ENCODE measurements at regions not wholly inside any gene's neighbourhood (a gene's known extent, or its start where the extent isn't known, plus 50 kb on each side); places are given as distances from the start of the nearest gene placed in this dataset.

DNA sequence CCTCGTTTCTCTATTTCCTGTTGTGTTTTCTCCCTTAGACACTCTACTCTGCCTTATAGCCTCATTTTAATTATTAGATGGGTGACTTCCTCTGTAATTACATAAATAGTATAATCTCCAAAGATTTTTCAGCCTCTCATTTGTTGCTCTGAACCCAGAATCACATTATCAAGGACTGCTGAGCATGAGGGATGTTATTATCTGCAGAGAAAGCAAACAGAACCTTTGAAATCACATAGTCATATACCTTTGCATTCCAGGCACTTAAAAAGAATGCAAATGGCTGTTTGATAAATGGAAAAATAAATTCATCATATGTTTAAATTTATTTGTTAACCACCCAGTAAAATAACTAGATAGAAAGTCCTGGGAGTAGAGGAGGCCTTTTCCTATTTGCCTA lies 305.1 kb upstream of the PPP1R2C start:
- TF ChIP-seq, protein P1, sequence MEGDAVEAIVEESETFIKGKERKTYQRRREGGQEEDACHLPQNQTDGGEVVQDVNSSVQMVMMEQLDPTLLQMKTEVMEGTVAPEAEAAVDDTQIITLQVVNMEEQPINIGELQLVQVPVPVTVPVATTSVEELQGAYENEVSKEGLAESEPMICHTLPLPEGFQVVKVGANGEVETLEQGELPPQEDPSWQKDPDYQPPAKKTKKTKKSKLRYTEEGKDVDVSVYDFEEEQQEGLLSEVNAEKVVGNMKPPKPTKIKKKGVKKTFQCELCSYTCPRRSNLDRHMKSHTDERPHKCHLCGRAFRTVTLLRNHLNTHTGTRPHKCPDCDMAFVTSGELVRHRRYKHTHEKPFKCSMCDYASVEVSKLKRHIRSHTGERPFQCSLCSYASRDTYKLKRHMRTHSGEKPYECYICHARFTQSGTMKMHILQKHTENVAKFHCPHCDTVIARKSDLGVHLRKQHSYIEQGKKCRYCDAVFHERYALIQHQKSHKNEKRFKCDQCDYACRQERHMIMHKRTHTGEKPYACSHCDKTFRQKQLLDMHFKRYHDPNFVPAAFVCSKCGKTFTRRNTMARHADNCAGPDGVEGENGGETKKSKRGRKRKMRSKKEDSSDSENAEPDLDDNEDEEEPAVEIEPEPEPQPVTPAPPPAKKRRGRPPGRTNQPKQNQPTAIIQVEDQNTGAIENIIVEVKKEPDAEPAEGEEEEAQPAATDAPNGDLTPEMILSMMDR (IDR thresholded peaks at IDR 0.05) = no peak
- TF ChIP-seq EZH2 (IDR thresholded peaks at IDR 0.05; ENCODE audit: borderline replicate concordance, insufficient read depth, low read depth, low read length, poor library complexity, severe bottlenecking) = no peak
- CTCF ChIA-PET = no interaction called here
- Mint-ChIP-seq H3K9me3 (ENCODE audit: insufficient read depth) (no peaks in the 10 kb centered on the region), H3K4me3 (no peak overlapping the region), H3K27ac (no peak overlapping the region), H3K27me3 (no peaks in the 10 kb centered on the region), H3K4me1 (no peaks in the 10 kb centered on the region)
- no peaks in the 10 kb centered on the region for H3K4me1 ChIP-seq (ENCODE audit: control insufficient read depth in 2 of 2, insufficient read depth in 2 of 2, low read length in 2 of 2)
- no peaks in the 10 kb centered on the region for H4K20me1 ChIP-seq (ENCODE audit: control insufficient read depth, insufficient read depth, low read length, poor library complexity, severe bottlenecking)
- DNase-seq = no peak
- no peak overlapping the region for H3K27ac ChIP-seq (ENCODE audit: low read length in 2 of 2)
- POLR2A ChIA-PET = no interaction called here
- intact Hi-C loops (cut with micrococcal nuclease) = no loop called here
- no peaks in the 10 kb centered on the region for H3K79me2 ChIP-seq (ENCODE audit: control insufficient read depth, insufficient read depth, low read length)
- H3K4me2 ChIP-seq (replicated peaks; ENCODE audit: low read depth, low read length, poor library complexity, severe bottlenecking) = no peak overlapping the region
- H3K9me3 ChIP-seq (ENCODE audit: control extremely low read depth in 1 of 3, control insufficient read depth in 2 of 3, insufficient read depth in 1 of 3, low read length in 2 of 3) = peaks cover 0 to 7% (median 0%) of the 10 kb centered on the region in 3 donors
- no peak overlapping the region for H2AFZ ChIP-seq (ENCODE audit: insufficient read depth, low read depth, low read length, poor library complexity, severe bottlenecking)
- no CpG with 5 or more reads among the region's 1 CpG for WGBS (ENCODE audit: insufficient coverage)
- H3K36me3 ChIP-seq (replicated peaks in 1 of 2; ENCODE audit: control extremely low read depth in 1 of 2, control insufficient read depth in 1 of 2, extremely low read depth in 1 of 2, insufficient read depth in 2 of 2, low read length in 1 of 2) = no peaks in the 10 kb centered on the region
- H3K4me3 ChIP-seq (ENCODE audit: control extremely low read depth in 1 of 5, extremely low read depth in 1 of 5, insufficient read depth in 1 of 5, low read depth in 2 of 5, low read length in 4 of 5) = no peak overlapping the region
- H3K9ac ChIP-seq (ENCODE audit: low read length) = no peak overlapping the region
- ATAC-seq (ENCODE audit: low read depth) = no peak
- H3K27me3 ChIP-seq (replicated peaks in 1 of 4; ENCODE audit: control extremely low read depth in 1 of 4, control insufficient read depth in 3 of 4, insufficient read depth in 4 of 4, low read length in 3 of 4) = no peaks in the 10 kb centered on the region

DNA sequence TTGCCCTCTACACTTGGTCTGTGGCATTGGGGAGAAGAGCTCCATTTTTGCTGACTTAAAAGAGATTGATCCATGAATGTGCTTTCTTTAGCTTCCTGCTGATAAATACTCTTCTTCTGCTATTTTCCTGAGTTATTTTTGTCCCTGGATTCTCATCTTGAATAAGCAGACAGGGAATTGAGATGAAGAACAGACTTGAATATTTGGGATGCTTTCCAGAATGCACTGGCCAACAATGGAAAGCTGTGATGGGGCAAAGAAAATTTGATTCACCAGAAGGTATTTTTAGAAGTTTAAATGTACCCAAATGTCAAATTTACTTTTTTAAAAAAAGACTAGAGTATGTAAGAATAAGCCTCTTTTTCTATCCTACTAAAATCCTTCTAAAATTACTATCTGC lies 309.9 kb upstream of the PPP1R2C start:
- Histone ChIP-seq H3K4me2 (replicated peaks; ENCODE audit: low read depth, low read length, poor library complexity, severe bottlenecking) (no peak overlapping the region), H4K20me1 (ENCODE audit: control insufficient read depth, insufficient read depth, low read length, poor library complexity, severe bottlenecking) (no peaks in the 10 kb centered on the region), H3K79me2 (ENCODE audit: control insufficient read depth, insufficient read depth, low read length) (no peaks in the 10 kb centered on the region), H3K27ac (ENCODE audit: low read length in 2 of 2) (no peak overlapping the region), H3K27me3 (replicated peaks in 1 of 4; ENCODE audit: control extremely low read depth in 1 of 4, control insufficient read depth in 3 of 4, insufficient read depth in 4 of 4, low read length in 3 of 4) (no peaks in the 10 kb centered on the region), H2AFZ (ENCODE audit: insufficient read depth, low read depth, low read length, poor library complexity, severe bottlenecking) (no peak overlapping the region), H3K9me3 (ENCODE audit: control extremely low read depth in 1 of 3, control insufficient read depth in 2 of 3, insufficient read depth in 1 of 3, low read length in 2 of 3) (peaks cover 0 to 7% (median 0%) of the 10 kb centered on the region in 3 donors), H3K9ac (ENCODE audit: low read length) (no peak overlapping the region), H3K36me3 (replicated peaks in 1 of 2; ENCODE audit: control extremely low read depth in 1 of 2, control insufficient read depth in 1 of 2, extremely low read depth in 1 of 2, insufficient read depth in 2 of 2, low read length in 1 of 2) (no peaks in the 10 kb centered on the region), H3K4me1 (ENCODE audit: control insufficient read depth in 2 of 2, insufficient read depth in 2 of 2, low read length in 2 of 2) (no peaks in the 10 kb centered on the region), H3K4me3 (ENCODE audit: control extremely low read depth in 1 of 5, extremely low read depth in 1 of 5, insufficient read depth in 1 of 5, low read depth in 2 of 5, low read length in 4 of 5) (no peak overlapping the region)
- TF ChIP-seq, protein P1 (IDR thresholded peaks at IDR 0.05) = no peak
- TF ChIP-seq EZH2 (IDR thresholded peaks at IDR 0.05; ENCODE audit: borderline replicate concordance, insufficient read depth, low read depth, low read length, poor library complexity, severe bottlenecking) = no peak
- no peaks in the 10 kb centered on the region for H3K27me3 Mint-ChIP-seq
- H3K4me3 Mint-ChIP-seq = no peak overlapping the region
- no peaks in the 10 kb centered on the region for H3K9me3 Mint-ChIP-seq (ENCODE audit: insufficient read depth)
- ChIA-PET POLR2A (no interaction called here), CTCF (interaction anchor here (0.7 kb wide), 1 partner anchor 20 kb away, joined by 3 read pairs; no protein-coding TSS in a partner anchor)
- no peak for DNase-seq
- H3K4me1 Mint-ChIP-seq = no peaks in the 10 kb centered on the region
- ATAC-seq (ENCODE audit: low read depth) = no peak
- no peak overlapping the region for H3K27ac Mint-ChIP-seq
- intact Hi-C loops (cut with micrococcal nuclease) = no loop called here

Data from B cell (primary cell).